ENCODE measurements at regions not wholly inside any gene's neighbourhood (a gene's known extent, or its start where the extent isn't known, plus 50 kb on each side); places are given as distances from the start of the nearest gene placed in this dataset.

DNA sequence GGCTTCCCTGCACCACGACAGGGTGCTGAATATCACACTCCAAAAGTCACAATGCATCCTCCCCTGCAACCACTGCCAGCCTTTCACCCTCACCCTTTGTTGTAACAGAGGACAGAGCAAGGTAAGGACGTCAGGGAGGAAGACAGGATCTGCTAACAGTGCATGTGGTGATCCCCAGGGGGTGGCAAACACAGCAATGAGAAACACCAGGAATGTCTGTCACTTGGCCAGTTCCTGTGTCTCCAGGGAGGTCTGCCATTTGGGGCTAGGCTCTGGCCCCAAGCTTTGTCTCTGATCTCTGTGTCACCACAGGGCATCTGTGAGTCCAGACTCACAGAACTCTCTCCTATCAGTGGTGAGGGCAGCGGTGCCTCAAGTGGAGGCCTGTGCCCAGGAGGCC, 54.3 kb upstream of the SLC24A5 start:
- TF ChIP-seq, protein P1, sequence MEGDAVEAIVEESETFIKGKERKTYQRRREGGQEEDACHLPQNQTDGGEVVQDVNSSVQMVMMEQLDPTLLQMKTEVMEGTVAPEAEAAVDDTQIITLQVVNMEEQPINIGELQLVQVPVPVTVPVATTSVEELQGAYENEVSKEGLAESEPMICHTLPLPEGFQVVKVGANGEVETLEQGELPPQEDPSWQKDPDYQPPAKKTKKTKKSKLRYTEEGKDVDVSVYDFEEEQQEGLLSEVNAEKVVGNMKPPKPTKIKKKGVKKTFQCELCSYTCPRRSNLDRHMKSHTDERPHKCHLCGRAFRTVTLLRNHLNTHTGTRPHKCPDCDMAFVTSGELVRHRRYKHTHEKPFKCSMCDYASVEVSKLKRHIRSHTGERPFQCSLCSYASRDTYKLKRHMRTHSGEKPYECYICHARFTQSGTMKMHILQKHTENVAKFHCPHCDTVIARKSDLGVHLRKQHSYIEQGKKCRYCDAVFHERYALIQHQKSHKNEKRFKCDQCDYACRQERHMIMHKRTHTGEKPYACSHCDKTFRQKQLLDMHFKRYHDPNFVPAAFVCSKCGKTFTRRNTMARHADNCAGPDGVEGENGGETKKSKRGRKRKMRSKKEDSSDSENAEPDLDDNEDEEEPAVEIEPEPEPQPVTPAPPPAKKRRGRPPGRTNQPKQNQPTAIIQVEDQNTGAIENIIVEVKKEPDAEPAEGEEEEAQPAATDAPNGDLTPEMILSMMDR (IDR thresholded peaks at IDR 0.05; ENCODE audit: borderline replicate concordance, extremely low read depth, low read length, poor library complexity, severe bottlenecking) = no peak
- TF ChIP-seq EZH2 (IDR thresholded peaks at IDR 0.05; ENCODE audit: borderline replicate concordance, low read depth, low read length, severe bottlenecking) = no peak

Measured in DND-41 (cell line).